HUES6 (cell line): ENCODE measurements at regions not wholly inside any gene's neighbourhood (a gene's known extent, or its start where the extent isn't known, plus 50 kb on each side); places are given as distances from the start of the nearest gene placed in this dataset.
"Not testable (repeated sequence)": the region's sequence is repeated elsewhere in the genome, so short reads cannot be mapped to it uniquely, and the experiment has no call there.

Experiments
- H3K27ac ChIP-seq: 2 replicates; pipeline ENCODE4 v1.7.0; 2013; ENCODE audit warnings: low read depth, mild to moderate bottlenecking, low read length, inconsistent platforms
- H3K27me3 ChIP-seq: 2 replicates; pipeline ENCODE4 v1.6.1; 2013; ENCODE audit warnings: low read length; ENCODE audit not compliant: control insufficient read depth, insufficient read depth
- H3K36me3 ChIP-seq: 2 replicates; pipeline ENCODE4 v1.6.1; 2013; ENCODE audit warnings: low read length; ENCODE audit not compliant: control insufficient read depth, insufficient read depth
- H3K4me1 ChIP-seq: 2 replicates; pipeline ENCODE4 v1.6.1; 2013; ENCODE audit warnings: low read length; ENCODE audit not compliant: control insufficient read depth, insufficient read depth
- H3K4me3 ChIP-seq: 2 replicates; pipeline ENCODE4 v1.5.1; 2013; ENCODE audit warnings: low read depth, low read length
- H3K9ac ChIP-seq: one replicate; pipeline ENCODE4 v1.6.1; 2013; ENCODE audit warnings: mild to moderate bottlenecking, low read length
- H3K9me3 ChIP-seq: 2 replicates; pipeline ENCODE4 v1.6.1; 2013; ENCODE audit warnings: low read depth, low read length; ENCODE audit not compliant: control insufficient read depth, insufficient read depth

DNA sequence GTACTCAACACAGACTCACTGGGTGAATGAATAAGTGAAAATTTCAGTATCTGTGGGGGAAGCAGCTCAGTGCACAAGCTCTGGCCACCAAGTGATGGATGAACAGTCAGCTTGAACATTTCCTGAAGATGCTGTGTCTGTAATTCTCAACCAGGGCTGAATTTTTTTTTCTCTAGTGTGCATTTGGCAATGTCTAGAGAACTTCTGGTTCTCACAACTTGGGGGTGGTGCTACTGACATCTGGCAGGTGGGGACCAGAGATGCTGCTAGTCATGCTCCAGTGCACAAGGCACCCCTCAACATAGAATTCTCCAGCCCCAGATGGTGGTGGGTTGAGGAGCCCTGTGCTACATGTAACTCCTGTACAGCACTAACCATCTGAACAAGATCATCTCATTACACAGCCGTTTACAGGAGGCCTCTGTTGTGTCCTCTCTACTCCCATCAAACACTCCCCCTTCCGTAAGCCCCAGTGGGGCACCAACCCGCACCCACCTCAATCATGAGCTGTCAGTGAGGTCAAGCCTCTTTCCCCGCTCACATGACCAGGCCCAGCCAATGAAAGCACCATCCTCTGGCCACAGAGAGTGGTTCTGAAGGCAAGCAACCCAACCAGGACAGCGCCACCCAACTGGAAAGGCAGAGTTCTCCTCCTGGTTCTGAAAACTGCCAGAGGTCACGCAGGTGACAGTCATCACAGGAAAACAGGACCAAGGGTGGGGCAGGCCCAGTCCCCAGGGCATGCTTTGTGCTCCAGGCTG is 103.9 kb upstream of the PMEPA1 start:
- Histone ChIP-seq H3K9me3 (0 out of 2 replicates have a peak, but pooled peaks cover 2% of the 10 kb centered on the region), H3K4me3 (no peak overlapping the region), H3K27me3 (no peaks in the 10 kb centered on the region), H3K36me3 (no peaks in the 10 kb centered on the region), H3K4me1 (peaks cover 16% of the 10 kb centered on the region), H3K9ac (no peak overlapping the region), H3K27ac (no peak overlapping the region)

DNA sequence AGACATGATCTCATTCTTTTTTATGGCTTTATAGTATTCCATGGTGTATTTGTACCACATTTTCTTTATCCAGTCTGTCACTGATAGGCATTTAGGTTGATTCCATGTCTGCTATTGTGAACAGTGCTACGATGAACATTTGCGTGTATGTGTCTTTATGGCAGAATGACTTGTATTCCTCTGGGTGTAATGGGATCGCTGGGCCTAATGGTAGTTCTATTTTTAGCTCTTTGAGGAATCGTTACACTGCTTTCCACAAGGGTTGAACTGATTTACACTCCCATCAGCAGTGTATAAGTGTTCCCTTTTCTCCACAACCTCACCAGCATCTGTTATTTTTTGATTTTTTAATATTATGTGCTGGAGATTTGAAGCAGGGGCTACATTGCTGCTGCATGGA is 102.8 kb upstream of the PMEPA1 start:
- H3K4me1 ChIP-seq = peaks cover 23% of the 10 kb centered on the region
- not testable (repeated sequence) for H3K4me3 ChIP-seq, H3K27me3 ChIP-seq, H3K36me3 ChIP-seq, H3K9me3 ChIP-seq, H3K9ac ChIP-seq, H3K27ac ChIP-seq

DNA sequence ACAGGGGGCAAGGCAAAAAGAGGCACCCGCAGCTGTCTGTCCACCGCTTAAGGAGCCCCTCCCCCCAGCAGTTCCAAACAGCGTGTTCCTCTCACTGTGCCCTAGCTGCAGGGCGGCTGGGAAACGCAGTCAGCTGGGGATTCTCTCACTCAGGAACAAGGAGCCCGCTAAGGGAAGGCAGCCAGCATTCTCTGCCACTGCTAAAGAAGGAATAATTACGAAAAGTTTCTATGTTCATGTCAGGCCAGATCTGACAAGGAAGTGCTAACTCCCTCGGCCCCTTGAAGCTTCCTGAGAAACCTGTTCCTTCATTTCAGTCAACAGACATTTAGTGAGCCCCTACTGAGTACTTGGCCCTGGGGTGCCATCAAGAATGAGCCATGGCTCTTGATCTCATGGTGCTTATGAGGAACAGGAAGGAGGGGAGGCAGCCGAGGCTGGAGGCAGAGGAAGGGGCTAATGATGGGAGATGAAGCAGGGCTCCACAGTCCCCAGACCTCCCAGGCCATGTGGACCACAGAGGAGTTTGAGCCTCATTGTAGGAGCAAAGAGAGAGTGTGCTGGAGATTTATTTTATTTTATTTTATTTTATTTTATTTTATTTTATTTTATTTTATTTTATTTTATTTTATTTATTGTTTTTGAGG is 101.7 kb upstream of the PMEPA1 start:
- peaks cover 23% of the 10 kb centered on the region for H3K4me1 ChIP-seq
- no peak overlapping the region for H3K4me3 ChIP-seq
- no peak overlapping the region for H3K9ac ChIP-seq
- H3K9me3 ChIP-seq = 0 out of 2 replicates have a peak, but pooled peaks cover 2% of the 10 kb centered on the region
- H3K27ac ChIP-seq = no peak overlapping the region
- H3K27me3 ChIP-seq = no peaks in the 10 kb centered on the region
- H3K36me3 ChIP-seq = no peaks in the 10 kb centered on the region

DNA sequence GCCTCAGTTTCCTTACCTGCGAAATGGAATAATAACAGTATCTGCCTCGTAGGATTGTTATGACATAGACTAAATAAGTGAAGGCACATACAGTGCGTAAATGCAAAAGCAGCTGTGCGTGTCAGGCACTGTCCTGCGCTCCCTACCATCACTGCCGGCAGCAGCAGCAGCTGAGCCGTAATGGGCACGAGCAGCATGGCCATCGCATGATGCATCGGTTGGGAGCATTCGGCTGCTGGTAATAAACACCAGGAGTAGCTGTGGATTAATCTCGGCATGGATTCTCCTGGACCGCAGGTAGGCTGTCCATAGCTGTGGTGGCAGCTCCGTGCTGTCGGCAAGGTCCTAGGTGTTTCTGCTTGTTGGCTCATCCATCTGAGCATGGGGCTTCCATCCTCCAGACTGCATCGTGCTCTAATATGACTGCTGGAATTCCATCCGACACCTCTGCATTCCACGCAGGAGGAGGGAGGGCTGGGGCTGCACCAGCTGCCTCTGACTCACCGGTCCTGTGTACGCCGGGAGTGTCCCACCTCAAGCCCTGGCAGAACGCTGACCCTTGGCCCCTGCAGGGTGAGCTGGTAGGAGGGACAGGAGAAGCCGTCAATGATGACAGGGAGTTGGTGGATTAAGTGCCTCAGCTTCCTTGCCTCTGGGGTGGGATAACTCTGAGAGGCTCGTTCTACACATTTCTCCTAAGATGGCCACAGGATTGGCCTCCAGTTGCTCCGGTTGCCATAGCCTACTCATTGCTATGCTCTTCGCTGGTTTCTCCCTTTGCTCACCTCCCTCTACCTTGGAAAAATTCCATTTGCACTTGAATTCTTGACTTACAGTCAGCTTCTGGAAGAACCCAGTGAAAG is 100.9 kb upstream of the PMEPA1 start:
- H3K27me3 ChIP-seq = no peaks in the 10 kb centered on the region
- peaks cover 23% of the 10 kb centered on the region for H3K4me1 ChIP-seq
- 0 out of 2 replicates have a peak, but pooled peaks cover 2% of the 10 kb centered on the region for H3K9me3 ChIP-seq
- no peak overlapping the region for H3K9ac ChIP-seq
- no peak overlapping the region for H3K4me3 ChIP-seq
- no peak overlapping the region for H3K27ac ChIP-seq
- H3K36me3 ChIP-seq = no peaks in the 10 kb centered on the region

DNA sequence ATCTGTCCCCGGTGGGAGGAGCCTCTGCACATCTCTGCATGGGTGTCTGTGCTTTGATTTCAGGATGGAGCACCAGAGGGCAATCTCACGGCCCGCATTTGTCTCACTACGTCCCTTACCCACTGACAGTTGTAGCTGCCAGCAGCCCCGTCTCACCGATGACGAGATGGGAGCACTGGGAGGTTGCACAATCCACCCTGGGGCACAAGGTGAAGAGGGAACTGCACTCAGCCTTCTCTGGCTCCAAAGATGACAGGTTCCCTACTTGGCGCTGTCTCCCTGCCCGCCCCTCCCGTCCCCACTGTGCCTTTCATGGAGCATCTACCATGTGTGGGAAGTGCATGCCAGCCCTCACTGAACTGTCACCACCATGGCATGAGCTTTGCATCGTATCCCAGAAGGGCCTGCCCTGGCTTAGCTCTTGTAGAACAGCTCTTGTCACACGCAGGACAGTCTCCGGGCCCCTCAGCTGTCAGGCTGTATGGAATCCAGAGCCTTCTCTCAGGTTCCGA is 99.9 kb upstream of the PMEPA1 start:
- Histone ChIP-seq H3K27ac (no peak overlapping the region), H3K9me3 (0 out of 2 replicates have a peak, but pooled peaks cover 2% of the 10 kb centered on the region), H3K9ac (no peak overlapping the region), H3K4me1 (peaks cover 23% of the 10 kb centered on the region), H3K4me3 (no peak overlapping the region), H3K36me3 (no peaks in the 10 kb centered on the region), H3K27me3 (no peaks in the 10 kb centered on the region)

DNA sequence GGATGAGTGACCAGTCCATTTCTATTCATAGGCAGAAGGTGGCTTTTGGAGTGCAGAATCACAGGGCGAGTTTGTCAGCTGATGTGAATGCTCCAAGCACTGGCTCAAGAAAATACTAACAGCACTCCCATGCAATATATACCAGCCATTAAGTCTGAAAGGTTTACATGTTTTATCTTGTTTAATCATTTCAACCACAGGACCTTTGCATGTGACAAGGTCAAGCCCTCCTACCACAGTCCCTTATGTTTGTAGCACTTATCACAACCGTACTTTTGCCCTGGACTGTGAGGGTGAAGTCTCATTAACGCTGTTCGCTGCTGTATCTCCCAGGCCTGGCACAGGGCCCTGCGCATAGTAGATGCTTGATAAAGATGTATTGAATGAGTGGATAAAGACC is 99.3 kb upstream of the PMEPA1 start:
- no peak overlapping the region for H3K4me3 ChIP-seq
- H3K27ac ChIP-seq = no peak overlapping the region
- no peak overlapping the region for H3K9ac ChIP-seq
- H3K9me3 ChIP-seq = no peaks in the 10 kb centered on the region
- H3K27me3 ChIP-seq = no peaks in the 10 kb centered on the region
- H3K4me1 ChIP-seq = peaks cover 23% of the 10 kb centered on the region
- H3K36me3 ChIP-seq = no peaks in the 10 kb centered on the region

DNA sequence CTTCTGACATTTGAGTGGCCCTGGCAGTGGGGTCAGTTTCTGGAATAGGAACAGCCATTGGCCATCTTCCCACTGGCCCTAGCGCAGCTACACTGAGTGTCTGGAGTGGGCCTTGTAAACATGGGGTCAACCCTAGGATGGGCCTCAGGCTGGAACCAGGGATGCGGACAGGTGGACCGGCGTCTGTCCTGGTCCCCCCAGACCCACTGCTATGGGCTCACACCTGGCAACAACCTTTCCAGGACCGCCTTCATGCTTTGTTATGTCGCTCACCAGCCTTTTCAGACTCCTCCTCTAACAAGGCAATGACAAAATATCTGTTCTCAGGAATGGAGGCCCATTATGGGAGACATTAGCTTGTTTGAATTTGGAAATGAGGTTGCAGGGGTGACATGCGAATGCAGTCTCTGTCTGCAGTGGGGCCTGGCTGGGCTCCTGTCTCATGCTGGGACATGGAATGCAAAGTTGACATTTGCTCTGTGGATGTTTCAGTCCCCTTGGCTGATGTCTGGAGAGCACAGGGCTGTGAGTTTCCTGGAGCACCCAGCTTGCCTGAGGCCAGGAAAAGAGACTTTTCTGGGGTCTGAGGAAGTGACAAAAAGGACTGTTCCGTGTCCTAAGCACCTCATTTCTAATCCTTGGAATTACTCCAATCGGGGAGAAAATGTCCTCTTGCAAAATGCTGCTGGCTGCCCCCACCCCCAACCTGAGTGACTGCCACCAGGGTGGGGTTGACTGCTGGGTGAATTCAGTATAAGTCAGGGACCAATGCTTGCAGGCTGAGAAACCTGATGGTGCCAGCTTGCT is 98.7 kb upstream of the PMEPA1 start:
- no peak overlapping the region for H3K9ac ChIP-seq
- no peak overlapping the region for H3K27ac ChIP-seq
- H3K27me3 ChIP-seq = no peaks in the 10 kb centered on the region
- peaks cover 23% of the 10 kb centered on the region for H3K4me1 ChIP-seq
- no peaks in the 10 kb centered on the region for H3K9me3 ChIP-seq
- H3K36me3 ChIP-seq = no peaks in the 10 kb centered on the region
- H3K4me3 ChIP-seq = no peak overlapping the region

DNA sequence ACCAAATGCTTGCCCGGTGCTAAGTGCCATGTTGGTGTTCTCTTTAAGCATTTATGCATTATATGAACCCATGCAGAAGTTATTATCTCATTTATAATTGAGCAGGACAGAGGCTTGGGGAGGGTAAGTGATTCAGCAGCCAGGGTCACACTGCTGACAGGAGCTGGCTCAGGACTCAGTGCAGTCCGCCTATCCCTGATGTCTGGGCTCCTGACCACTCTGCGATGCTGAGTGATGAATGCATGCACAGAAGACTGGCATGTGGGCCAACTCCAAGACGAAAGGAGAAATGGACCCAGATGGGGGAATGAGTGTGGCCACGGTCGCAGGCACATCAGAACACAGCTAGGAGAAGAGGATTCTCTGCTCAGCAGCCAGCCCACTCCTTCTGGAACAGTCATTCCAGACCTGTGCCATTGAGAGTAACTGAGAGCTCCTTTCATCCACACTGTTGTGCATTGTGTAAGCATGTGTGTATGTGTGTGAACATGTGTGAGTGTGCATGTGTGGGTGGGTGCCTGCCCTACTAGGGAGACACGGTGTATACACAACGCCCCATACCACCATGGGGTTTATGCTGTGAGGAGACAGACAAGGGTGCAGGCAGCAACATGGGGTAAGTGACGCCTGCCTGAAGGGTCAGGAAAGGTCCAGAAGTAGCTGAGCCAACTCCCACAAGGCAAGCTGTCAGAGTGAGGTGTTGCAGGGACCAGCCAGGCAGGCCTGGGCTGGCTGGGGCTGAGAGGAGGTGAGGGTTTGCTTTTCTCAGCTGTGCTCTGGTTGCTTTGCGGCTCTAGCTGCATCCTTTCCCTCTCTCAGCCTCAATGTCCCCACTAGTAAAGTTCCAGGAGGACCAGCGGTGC is 97.8 kb upstream of the PMEPA1 start:
- Histone ChIP-seq H3K4me1 (peaks cover 23% of the 10 kb centered on the region), H3K27ac (no peak overlapping the region), H3K4me3 (no peak overlapping the region), H3K9ac (no peak overlapping the region), H3K9me3 (no peaks in the 10 kb centered on the region), H3K27me3 (no peaks in the 10 kb centered on the region), H3K36me3 (no peaks in the 10 kb centered on the region)

DNA sequence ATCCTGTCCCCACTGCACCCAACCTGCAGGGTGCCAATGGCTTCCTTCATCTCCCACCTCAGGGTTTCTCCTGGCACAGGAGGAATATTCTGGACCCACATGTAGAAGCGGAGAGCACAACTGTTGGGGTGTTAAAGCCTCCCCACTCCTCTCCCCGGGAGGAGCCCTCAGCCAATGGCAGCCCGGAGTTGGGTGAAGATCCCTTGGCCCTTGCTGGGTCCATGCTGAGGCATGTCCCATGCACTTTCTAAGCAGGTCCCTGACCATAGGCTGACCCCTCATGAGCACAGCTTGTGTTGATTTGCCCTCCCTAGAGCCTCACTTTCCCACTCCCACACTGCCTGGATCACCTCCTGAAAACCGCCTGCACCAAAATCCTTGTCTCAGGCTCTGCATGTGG is 97.2 kb upstream of the PMEPA1 start:
- Histone ChIP-seq H3K9ac (no peak overlapping the region), H3K27ac (no peak overlapping the region), H3K27me3 (no peaks in the 10 kb centered on the region)

DNA sequence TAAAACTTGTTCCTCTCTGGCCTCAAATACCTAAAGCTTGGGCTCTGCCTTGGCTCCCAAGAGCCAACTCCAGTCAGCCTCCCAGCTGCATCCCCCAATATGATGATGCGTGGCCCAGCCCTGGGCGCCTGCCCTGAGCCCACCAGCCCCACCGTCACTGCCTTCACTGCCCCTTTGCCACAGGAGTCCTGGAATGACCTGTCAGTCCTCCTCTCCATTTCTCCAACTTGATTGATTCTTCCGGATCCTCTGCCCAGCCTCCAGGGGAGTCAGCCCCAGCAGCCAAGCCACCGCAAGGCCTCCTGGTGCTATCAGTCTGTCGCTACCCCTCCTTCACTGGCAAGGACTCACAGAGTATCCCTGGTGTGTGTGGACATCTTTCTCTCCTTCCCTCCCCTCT is 96.7 kb upstream of the PMEPA1 start:
- Histone ChIP-seq H3K36me3 (no peaks in the 10 kb centered on the region), H3K4me3 (no peak overlapping the region), H3K27me3 (no peaks in the 10 kb centered on the region), H3K9ac (no peak overlapping the region), H3K4me1 (peaks cover 20% of the 10 kb centered on the region), H3K27ac (no peak overlapping the region), H3K9me3 (no peaks in the 10 kb centered on the region)

More for the DNA sequence above, 97.2 kb upstream of the PMEPA1 start:
- Histone ChIP-seq H3K4me1 (peaks cover 23% of the 10 kb centered on the region), H3K9me3 (no peaks in the 10 kb centered on the region), H3K4me3 (no peak overlapping the region), H3K36me3 (no peaks in the 10 kb centered on the region)
